HG03565 (cell line): ENCODE measurements at regions not wholly inside any gene's neighbourhood (a gene's known extent, or its start where the extent isn't known, plus 50 kb on each side); places are given as distances from the start of the nearest gene placed in this dataset.
"Not testable (repeated sequence)": the region's sequence is repeated elsewhere in the genome, so short reads cannot be mapped to it uniquely, and the experiment has no call there.

Source experiments
- ATAC-seq: cut with Tn5 transposase; IDR thresholded peaks from one replicate; pipeline ENCODE4 v1.9.1; 2021; ENCODE audit warnings: mild to moderate bottlenecking, moderate library complexity; ENCODE audit not compliant: unreplicated experiment

DNA sequence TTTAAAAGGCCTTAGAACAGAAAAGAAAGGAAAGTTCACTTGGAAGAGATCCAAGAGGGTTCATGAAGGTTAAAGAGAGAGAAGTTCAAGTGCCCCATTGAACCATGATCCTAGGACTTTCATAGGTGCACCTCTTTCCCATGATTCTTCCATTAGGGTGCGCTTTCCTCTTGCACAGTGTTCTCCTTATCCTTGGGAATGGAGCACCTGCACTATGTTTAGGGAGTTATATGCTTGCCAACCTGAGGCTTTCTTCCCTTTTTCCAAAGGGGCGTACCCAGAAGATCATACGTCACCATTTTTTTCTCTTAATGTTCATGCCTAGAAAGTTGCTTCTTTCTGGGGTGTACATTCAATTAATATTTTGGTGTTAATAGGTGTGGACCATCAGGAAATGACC, 908.0 kb upstream of the SORCS1 start:
- no peak for ATAC-seq

DNA sequence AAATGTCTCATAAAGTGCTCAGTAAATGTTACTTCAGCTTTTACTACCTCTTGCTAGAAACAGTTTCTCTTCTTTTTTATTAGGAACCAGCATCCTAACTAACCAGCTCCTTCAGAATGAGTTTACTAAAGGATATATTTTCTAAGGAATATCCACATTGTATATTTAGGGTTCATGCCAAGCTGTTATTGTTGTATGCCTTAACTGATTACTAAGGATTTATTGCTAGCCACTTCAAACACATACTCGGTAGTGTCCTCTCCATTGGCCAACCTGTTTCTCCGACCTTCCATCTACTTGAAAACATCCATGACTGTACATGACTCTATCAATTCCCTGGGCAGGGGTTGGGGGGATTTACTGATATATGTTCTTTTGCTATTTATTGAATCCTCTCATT, 906.3 kb upstream of the SORCS1 start:
- no peak for ATAC-seq

DNA sequence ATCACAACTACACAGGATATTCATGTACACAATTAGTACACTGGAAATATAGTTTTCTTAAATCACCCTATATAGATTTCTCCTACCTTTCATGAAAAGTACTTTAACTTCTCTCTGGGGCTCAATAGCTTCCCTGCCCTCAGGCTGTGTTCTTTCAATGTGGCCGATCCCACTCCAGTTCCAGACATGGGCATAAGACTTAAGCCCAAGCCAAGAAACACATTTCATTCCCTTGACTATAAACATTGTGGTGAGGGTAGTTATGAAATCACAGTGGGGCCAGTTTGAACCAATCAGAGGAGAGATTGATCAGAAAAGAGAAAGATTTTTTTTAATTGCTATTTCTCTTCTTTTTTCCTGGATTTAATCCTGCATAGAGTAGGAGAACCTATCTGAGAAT, 904.6 kb upstream of the SORCS1 start:
- no peak for ATAC-seq

DNA sequence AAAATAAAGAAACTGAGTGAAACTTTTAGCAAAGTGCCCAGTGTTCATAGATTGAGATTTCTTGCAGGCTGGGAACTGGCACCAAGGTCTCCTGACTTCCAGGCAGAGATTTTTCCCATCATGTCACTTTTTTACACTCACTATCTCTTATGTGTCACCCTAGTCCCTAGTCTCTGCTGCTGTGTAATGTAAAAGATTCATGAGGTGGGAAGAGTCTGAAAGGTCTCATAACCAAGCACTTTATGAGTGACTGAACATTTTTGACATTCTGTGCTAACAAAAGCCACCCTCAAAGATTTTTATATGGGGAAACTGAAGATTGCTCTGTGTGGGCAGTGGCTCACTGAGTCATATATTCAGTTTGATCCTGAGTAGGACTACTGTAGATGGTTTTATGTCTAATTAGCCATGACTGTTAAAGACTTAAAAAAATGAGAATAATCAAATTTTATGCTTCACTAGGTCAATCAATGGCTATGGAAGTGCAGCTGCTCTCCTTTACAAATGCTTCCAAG, 900.3 kb upstream of the SORCS1 start:
- ATAC-seq = no peak

DNA sequence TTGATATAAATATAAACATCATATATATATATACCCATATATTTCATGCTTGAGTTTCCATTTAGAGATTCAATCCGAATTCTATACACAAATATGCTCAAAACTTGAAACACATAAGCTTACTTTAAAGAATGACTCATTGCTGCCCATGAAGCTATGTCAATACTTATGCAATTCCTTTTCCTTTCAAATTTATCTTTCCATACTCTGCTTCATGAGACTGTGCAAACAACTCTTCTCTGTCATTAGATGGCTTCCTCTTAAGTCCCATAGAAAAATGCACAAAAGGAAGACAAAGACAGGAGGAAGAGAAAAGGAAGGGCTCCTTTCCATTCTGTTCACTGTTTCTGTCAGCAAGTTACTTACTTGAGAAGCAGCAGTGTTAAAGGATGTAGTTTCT, 895.7 kb upstream of the SORCS1 start:
- ATAC-seq = no peak

DNA sequence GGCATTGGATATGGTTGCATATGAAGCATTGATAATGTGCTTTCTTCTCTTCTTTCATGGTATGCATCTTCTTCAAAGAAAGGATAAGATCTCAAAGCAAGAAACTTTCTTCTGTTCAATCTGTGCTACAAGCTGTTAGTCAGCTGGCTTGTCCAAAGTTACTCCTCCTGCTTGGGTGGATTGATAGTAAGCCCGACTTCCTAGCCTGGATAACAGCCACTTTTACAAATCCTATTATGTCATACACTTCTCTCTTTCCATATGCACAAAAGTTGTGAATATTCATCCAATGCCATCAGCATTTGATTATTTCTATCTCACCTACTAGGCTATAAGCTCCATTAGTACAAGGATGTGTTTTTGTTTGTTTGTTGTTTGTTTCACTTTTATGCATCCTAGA, 891.0 kb upstream of the SORCS1 start:
- ATAC-seq = no peak

DNA sequence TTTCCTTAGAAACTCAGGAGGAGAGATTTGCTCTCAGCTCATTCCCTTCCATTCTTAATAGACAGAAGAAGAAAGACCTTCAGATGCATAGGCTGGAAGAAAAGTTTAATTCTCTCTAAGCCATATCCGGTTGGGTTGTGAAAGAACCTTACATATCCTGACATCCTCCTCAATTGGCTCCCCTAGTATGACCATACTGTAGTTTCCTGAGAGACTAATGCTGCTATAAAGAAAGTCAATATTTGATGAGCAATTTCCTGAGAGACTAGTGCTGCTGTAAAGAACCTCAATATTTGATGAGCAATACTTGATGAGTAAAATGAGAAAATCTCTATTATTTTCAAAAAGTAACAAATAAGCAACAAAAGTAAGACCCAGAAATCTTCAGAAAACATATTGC, 888.5 kb upstream of the SORCS1 start:
- ATAC-seq = no peak

DNA sequence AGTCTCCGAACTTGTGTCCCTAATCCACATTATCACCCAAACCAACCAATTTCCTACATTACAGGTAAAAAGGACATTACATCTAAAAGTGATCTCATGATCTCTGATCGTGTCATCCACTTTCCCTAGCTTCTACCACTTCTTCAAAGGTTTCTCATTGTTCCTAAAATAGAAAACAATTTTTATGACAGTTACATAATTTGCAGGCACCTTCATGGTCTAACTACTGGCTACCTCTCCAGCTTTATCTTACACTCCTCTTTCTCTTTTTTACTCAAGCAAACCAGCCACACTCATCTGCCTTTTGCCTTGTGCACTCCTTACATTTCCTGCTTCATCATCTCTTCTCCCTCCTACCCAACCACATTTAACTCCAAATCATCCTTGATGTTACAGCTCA, 886.7 kb upstream of the SORCS1 start:
- no peak for ATAC-seq

DNA sequence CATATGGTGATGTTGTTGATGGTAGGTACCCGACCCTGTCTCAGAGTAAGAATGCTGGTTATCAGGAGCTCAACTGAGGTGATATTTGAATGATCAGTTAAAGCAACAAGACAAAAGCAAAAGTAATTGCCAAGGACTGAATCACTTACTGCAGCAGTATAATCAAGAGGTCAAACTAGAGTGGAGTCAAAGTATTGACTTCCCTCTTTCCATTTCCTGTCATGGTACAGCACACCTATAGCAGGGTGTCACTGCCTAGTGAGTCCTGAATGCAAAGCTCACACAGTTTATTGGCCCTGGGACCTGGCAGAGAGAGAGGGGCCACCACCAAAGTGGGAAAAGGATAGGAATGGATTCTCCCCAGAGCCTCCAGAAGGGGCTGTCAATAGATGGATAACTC, 886.1 kb upstream of the SORCS1 start:
- ATAC-seq = no peak

DNA sequence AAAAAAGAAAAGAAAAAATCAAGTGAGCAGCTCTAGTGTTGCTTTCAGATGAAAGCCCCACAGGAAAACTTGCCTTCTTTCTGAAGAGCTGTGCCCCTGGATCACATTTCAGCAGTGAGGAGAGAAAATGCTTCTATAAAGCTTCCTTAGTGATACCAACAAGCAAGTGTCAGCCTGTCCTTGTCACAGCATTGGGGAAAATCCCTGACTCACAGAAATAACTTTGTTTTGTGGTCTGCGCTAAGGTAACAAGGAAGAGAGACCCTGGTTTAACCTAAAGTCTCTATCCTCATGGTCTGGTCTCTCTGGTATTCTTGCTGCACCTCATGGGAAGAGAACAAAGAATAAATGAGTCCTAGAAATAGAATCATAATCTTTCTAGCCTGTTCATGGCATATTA, 885.2 kb upstream of the SORCS1 start:
- no peak for ATAC-seq

DNA sequence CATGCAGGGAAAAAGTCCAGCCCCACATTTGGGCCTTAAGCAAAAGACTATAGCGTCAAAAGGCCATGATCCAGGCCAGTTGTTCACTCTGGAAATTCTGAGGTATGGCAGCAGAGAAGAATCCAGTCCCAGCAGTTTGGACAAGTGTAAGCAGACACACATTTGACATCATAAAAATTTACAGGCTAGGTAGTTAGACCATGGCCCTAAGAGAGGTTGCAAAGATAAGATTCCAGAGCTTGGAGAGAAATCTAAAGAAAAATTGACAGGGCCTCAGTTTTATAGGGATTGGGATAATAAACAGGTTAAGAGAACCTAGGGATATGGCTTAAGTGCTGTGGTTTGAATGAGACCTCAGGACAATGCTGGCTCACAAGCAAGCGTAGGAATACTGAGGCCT, 884.4 kb upstream of the SORCS1 start:
- ATAC-seq = no peak

DNA sequence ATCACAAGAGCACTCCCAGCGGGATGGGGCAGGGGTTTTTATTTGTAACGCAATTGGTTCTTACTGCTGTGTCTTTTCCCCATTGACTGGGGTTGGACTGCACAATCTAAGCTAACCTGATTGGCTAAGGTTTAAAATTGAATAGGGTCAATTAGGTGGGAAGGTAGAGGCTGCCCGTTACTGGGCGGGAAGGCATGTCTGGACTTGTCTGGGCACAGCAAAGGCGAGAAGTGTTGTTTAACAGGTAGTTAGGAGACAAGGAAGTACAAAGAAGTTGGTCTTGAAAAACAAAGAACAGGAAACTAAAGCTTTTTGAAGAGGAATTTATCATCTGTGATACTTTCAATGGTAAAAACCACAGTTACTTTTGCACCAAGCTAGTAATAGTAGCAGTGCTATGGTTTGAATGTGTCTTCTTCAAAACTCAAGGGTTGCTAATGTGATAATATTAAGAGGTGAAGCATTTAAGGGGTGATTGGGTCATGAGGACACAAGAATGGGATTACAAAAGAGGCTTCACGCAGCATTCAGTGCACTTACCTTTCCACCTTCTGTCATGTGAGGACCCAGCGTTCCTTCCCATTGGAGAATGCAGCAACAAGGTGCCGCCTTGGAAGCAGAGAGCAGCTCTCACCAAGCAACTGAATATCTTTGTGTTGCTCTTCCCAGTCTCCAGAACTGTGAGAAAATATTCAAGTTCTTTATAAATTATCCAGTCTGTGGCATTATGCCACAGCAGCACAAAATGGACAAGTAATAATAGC, 875.5 kb upstream of the SORCS1 start:
- no peak for ATAC-seq

DNA sequence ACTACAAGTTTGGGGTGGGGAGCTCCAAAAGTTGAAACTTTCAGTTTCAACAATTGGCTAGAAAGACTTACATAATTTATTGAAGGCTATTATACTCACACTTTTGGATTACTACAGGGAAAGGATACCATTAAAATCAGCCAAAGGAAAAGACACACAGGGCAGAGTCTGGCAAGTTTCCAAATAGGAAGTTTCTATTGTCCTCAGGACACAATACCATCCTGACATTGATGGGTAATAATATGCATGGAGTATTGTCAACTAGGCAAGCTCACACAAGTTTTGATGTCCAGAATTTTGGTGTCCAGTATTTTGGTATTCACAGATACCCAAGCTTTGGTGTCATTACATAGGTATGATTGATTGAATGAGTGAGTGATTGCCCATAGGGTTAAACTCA, 872.6 kb upstream of the SORCS1 start:
- no peak for ATAC-seq

DNA sequence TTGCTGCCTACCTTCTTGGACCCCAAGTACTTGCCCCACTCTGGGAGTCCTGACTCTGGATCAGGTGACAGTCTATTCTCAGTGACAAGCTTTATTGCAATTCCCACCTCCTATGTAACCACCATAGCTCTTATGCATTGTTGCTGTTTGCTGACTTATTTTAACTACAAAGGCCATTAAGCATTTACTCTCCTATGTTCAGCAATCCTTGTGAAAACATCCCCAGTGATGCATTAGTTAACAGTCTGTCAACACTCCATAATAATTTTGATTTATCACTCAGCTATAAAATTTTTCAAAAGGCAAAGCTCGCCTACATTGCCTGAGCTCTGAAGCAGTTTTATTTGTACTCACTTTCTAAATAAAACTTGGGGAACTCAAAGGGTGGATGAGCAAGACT, 871.8 kb upstream of the SORCS1 start:
- ATAC-seq = no peak

DNA sequence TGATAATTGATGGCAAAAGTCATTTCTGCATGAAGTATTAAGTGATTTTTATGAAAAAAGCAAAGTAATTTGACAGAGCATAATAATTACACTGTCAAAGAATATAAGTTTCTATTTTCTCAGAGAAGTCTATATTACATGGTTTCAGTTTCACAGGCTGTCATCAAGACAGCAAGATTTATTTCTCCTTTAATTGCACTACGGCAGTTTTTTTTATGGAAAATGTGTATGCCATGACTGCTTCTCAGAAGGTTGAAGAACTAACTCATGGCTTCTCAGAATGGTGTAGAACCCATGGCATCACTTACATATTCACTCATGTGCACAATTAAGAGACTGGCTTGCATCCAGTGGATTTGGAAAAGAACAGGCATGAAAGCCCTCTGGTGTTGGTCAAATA, 870.3 kb upstream of the SORCS1 start:
- ATAC-seq = no peak

DNA sequence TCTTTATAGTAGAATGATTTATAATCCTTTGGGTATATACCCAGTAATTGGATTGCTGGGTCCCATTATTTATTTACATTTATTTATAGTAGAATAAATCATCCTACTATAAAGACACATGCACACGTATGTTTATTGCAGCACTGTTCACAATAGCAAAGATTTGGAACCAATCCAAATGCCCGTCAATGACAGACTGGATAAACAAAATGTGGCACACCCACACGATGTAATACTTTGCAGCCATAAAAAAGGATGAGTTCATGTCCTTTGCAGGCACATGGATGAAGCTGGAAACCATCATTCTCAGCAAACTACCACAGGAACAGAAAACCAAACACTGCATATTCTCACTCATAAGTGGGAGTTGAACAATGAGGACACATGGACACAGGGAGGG, 869.0 kb upstream of the SORCS1 start:
- ATAC-seq = not testable (repeated sequence)

DNA sequence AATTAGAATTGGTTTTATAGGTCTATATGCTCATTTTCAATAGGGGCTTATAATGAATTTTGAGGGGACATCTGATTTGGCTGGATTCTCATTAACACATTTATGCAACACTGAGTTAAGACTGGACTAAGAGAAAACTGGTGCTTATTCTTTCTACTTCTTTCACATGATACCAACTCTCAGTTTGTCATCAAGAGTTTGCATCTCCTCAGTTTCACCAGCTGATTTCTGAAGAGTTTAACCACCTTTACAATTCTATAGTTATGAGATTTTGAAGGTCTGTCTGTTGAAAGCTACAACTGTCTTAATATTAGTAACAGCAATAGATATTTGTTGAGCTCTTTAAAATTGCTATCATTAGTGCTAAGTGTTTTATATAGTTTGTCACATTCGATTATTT, 867.0 kb upstream of the SORCS1 start:
- ATAC-seq = no peak

DNA sequence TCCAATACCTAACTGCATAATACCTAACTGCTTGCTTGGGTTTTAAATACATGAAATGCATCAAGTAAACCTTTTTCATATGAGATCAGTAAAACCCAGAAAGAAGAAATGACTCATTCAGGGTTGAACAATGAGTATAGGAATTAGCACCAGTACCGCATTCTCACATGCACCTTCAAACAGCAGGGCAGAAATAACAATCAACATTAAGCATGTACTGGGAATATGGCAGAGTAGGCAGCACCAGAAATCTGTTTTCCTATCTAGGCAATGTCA, 850.3 kb upstream of the SORCS1 start:
- ATAC-seq = peak; percentile 97

DNA sequence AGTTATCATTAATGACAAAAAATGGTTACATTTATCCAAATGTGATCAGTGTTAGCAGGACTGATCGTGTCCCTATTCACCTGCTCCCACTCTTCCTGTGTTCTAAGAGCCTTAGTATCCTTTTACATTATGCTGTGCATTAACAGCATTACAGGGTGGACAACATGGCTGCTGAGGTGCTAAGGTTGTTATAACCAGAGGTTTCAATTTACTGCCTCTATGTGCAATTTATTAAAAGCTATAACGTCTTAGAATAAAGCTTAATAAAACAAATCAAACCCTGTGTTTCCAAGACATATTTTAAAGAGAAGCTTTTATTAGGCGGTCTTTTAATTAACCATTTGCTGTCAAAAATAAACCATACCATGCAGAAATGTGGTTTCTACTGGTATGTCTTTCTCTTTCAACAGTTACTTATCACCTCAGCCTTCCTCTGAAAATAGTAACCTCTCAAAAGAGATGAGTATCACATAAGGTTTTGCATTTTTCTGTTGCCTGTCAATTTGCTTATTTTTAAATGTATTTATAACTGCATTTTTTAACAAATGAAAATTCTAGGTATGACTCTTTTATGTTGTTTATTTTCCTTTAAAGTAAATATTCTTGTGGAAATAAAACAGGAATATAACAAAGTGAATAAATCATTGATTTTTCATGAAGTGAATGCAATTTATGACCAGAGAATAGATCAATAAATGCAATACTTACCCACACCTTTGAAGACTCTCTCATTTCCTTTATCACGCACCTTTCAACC, 849.8 kb upstream of the SORCS1 start:
- peak; percentile 49 for ATAC-seq

DNA sequence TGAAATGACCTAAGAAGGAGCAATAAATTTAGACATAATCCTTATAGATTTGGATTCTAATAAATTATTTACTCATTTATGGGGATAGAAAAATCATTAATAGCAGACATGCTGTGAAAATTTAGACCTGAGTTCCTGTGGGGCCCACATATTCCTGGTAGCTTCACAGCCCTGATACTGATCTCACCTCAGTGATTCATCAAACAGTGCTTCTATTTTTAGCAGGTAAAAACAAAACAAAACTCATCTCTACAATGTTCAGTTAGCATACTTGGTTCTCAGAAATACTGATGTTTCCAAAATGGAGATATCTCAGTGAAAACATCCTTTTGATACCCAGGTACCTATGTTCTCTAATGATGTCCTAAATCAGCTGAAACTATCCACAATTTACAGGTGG, 841.1 kb upstream of the SORCS1 start:
- ATAC-seq = peak; percentile 54

DNA sequence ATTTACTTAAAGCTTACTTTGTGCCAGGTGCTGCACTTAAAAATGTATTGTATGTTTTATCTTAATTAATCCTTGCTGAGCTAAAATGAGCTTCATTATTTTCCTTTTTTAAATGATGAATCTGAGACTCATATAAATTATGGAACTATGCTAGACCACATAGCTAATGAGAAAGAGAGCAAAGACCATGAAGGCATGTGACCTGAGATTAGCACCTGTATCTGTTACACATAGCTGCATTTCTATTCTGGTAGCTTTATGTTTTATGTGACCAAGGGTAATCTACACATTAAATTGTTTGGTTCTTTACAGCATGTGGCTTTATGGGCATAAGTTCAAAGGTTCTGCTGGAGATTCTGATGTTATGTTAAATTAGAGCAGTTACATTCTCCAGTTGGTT, 839.1 kb upstream of the SORCS1 start:
- no peak for ATAC-seq

DNA sequence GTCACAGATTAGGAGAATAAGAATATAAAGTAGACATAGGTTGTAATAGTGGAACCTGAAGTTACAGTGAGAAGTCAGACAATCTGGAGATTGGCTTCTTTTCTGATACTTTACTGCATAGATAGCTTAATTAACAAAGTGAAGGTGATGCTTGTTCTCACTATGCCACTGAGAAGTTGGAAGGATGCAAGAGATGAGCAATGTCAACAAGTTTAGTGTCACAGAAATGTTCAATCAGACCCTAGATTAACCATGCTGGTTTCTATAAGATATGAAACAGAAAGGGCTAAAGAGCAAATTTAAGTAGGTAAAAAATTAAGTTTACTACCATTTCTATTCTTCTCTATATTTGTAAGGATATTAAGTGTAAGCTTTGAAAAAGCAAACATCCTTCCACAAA, 838.6 kb upstream of the SORCS1 start:
- ATAC-seq = no peak

DNA sequence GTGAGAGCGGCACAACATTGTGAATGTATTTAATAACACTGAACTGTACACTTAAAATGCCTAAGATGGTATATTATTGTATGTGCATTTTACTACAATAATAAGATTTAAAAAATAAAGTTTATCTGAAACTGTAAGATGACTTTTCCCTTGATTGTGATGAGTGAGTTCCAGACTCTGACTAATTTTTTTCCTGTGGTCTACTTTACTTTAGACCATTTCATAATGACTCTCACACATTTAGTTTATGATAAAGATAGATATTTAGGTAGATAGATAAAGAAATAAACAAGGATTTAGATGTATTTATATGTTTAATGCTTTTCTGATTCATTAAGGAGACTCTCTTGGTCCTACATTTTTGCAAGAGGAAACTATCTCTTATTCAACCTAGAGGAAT, 835.9 kb upstream of the SORCS1 start:
- no peak for ATAC-seq
